SK-N-SH treated with all-trans-retinoic acid at 6 μM for 48 hours (cell line): ENCODE measurements at regions not wholly inside any gene's neighbourhood (a gene's known extent, or its start where the extent isn't known, plus 50 kb on each side); places are given as distances from the start of the nearest gene placed in this dataset.

ENCODE experiments used
- GLIS3 ChIP-seq: fragments of 250-450 bp; sonication (Bioruptor Pico); IDR thresholded peaks from 2 replicates; pipeline ENCODE4 v1.5.0; 2020; ENCODE audit warnings: mild to moderate bottlenecking, moderate library complexity
- OSR1 ChIP-seq: fragments of 250-450 bp; sonication (Bioruptor Pico); IDR thresholded peaks from 2 replicates; pipeline ENCODE4 v1.8.0; 2022; ENCODE audit warnings: moderate library complexity, mild to moderate bottlenecking, inconsistent platforms
- PPARA ChIP-seq: fragments of 250-450 bp; sonication (Bioruptor Pico); IDR thresholded peaks from 2 replicates; pipeline ENCODE4 v1.5.0; 2020; ENCODE audit warnings: mild to moderate bottlenecking, borderline replicate concordance
- RARB ChIP-seq: fragments of 250-450 bp; sonication (Bioruptor Pico); IDR thresholded peaks from 2 replicates; pipeline ENCODE4 v1.8.0; 2021; ENCODE audit warnings: mild to moderate bottlenecking, moderate library complexity
- TOX ChIP-seq: fragments of 250-450 bp; sonication (Bioruptor Pico); IDR thresholded peaks from 2 replicates; pipeline ENCODE4 v1.8.0; 2021; ENCODE audit warnings: mild to moderate bottlenecking, moderate library complexity, borderline replicate concordance
- ZC3H10 ChIP-seq: fragments of 250-450 bp; sonication (Bioruptor Pico); IDR thresholded peaks from 2 replicates; pipeline ENCODE4 v1.5.1; 2021; ENCODE audit warnings: mild to moderate bottlenecking, moderate library complexity
- ZFP3 ChIP-seq: fragments of 250-450 bp; sonication (Bioruptor Pico); IDR thresholded peaks from 2 replicates; pipeline ENCODE4 v1.5.0; 2020; ENCODE audit warnings: mild to moderate bottlenecking, moderate library complexity
- ZNF565 ChIP-seq: fragments of 450-650 bp; formaldehyde crosslinking; conservative IDR thresholded peaks from 2 replicates; pipeline ENCODE4 v1.5.0; 2020; ENCODE audit warnings: low read depth, mild to moderate bottlenecking, moderate library complexity
- TF ChIP-seq, protein P1 (sequence below): fragments of 250-450 bp; sonication (Bioruptor Pico); IDR thresholded peaks from 2 replicates; pipeline ENCODE4 v1.5.0; 2020; ENCODE audit warnings: mild to moderate bottlenecking, moderate library complexity
- TF ChIP-seq, protein P2 (sequence below): fragments of 250-450 bp; sonication (Bioruptor Pico); IDR thresholded peaks from 2 replicates; pipeline ENCODE4 v1.8.0; 2020; ENCODE audit warnings: mild to moderate bottlenecking, moderate library complexity, borderline replicate concordance
- TF ChIP-seq, protein P3 (sequence below): fragments of 250-450 bp; sonication (Bioruptor Pico); IDR thresholded peaks from 2 replicates; pipeline ENCODE4 v1.5.1; 2020; ENCODE audit warnings: low read depth, mild to moderate bottlenecking, moderate library complexity
- TF ChIP-seq, protein P4 (sequence below): fragments of 250-450 bp; sonication (Bioruptor Pico); IDR thresholded peaks from 2 replicates; pipeline ENCODE4 v1.8.0; 2021; ENCODE audit warnings: low read depth, mild to moderate bottlenecking, moderate library complexity, borderline replicate concordance
- TF ChIP-seq, protein P5 (sequence below): fragments of 250-450 bp; sonication (Bioruptor Pico); IDR thresholded peaks from 2 replicates; pipeline ENCODE4 v1.5.1; 2021; ENCODE audit warnings: mild to moderate bottlenecking, moderate library complexity

DNA sequence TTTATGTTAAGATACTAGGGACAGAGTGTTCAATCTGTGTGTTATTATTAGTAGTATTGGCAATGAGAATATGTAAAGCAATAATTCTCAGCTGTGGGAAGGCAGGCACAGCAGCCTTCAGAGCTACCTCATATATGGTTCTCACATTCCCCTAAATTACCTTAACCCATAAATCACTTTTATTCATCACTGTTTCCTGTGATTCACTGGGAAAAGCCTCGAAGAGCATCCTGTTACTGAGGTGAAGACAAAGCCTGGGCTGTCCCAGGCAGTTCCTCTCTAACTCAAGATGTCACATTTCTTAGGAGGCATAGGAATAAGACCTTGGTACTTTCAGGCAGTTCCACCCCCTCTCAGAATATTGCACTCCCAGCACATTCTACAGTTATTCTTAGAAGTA lies 965.7 kb downstream of the NCAM2 start:
- TF ChIP-seq, protein P1, sequence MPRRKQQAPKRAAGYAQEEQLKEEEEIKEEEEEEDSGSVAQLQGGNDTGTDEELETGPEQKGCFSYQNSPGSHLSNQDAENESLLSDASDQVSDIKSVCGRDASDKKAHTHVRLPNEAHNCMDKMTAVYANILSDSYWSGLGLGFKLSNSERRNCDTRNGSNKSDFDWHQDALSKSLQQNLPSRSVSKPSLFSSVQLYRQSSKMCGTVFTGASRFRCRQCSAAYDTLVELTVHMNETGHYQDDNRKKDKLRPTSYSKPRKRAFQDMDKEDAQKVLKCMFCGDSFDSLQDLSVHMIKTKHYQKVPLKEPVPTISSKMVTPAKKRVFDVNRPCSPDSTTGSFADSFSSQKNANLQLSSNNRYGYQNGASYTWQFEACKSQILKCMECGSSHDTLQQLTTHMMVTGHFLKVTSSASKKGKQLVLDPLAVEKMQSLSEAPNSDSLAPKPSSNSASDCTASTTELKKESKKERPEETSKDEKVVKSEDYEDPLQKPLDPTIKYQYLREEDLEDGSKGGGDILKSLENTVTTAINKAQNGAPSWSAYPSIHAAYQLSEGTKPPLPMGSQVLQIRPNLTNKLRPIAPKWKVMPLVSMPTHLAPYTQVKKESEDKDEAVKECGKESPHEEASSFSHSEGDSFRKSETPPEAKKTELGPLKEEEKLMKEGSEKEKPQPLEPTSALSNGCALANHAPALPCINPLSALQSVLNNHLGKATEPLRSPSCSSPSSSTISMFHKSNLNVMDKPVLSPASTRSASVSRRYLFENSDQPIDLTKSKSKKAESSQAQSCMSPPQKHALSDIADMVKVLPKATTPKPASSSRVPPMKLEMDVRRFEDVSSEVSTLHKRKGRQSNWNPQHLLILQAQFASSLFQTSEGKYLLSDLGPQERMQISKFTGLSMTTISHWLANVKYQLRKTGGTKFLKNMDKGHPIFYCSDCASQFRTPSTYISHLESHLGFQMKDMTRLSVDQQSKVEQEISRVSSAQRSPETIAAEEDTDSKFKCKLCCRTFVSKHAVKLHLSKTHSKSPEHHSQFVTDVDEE (CRISPR knock-in tag): no peak
- TF ChIP-seq RARB (no peak), OSR1 (CRISPR knock-in tag) (no peak), TOX (CRISPR knock-in tag) (no peak), ZC3H10 (CRISPR knock-in tag) (no peak), GLIS3 (CRISPR knock-in tag) (no peak), PPARA (CRISPR knock-in tag) (no peak), ZFP3 (CRISPR knock-in tag) (no peak), ZNF565 (CRISPR knock-in tag) (no peak)
- TF ChIP-seq, protein P2, sequence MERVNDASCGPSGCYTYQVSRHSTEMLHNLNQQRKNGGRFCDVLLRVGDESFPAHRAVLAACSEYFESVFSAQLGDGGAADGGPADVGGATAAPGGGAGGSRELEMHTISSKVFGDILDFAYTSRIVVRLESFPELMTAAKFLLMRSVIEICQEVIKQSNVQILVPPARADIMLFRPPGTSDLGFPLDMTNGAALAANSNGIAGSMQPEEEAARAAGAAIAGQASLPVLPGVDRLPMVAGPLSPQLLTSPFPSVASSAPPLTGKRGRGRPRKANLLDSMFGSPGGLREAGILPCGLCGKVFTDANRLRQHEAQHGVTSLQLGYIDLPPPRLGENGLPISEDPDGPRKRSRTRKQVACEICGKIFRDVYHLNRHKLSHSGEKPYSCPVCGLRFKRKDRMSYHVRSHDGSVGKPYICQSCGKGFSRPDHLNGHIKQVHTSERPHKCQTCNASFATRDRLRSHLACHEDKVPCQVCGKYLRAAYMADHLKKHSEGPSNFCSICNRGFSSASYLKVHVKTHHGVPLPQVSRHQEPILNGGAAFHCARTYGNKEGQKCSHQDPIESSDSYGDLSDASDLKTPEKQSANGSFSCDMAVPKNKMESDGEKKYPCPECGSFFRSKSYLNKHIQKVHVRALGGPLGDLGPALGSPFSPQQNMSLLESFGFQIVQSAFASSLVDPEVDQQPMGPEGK (CRISPR knock-in tag): no peak
- TF ChIP-seq, protein P3, sequence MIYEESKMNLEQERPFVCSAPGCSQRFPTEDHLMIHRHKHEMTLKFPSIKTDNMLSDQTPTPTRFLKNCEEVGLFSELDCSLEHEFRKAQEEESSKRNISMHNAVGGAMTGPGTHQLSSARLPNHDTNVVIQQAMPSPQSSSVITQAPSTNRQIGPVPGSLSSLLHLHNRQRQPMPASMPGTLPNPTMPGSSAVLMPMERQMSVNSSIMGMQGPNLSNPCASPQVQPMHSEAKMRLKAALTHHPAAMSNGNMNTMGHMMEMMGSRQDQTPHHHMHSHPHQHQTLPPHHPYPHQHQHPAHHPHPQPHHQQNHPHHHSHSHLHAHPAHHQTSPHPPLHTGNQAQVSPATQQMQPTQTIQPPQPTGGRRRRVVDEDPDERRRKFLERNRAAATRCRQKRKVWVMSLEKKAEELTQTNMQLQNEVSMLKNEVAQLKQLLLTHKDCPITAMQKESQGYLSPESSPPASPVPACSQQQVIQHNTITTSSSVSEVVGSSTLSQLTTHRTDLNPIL (CRISPR knock-in tag): no peak
- TF ChIP-seq, protein P4, sequence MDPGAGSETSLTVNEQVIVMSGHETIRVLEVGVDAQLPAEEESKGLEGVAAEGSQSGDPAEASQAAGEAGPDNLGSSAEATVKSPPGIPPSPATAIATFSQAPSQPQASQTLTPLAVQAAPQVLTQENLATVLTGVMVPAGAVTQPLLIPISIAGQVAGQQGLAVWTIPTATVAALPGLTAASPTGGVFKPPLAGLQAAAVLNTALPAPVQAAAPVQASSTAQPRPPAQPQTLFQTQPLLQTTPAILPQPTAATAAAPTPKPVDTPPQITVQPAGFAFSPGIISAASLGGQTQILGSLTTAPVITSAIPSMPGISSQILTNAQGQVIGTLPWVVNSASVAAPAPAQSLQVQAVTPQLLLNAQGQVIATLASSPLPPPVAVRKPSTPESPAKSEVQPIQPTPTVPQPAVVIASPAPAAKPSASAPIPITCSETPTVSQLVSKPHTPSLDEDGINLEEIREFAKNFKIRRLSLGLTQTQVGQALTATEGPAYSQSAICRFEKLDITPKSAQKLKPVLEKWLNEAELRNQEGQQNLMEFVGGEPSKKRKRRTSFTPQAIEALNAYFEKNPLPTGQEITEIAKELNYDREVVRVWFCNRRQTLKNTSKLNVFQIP (CRISPR knock-in tag): no peak
- TF ChIP-seq, protein P5, sequence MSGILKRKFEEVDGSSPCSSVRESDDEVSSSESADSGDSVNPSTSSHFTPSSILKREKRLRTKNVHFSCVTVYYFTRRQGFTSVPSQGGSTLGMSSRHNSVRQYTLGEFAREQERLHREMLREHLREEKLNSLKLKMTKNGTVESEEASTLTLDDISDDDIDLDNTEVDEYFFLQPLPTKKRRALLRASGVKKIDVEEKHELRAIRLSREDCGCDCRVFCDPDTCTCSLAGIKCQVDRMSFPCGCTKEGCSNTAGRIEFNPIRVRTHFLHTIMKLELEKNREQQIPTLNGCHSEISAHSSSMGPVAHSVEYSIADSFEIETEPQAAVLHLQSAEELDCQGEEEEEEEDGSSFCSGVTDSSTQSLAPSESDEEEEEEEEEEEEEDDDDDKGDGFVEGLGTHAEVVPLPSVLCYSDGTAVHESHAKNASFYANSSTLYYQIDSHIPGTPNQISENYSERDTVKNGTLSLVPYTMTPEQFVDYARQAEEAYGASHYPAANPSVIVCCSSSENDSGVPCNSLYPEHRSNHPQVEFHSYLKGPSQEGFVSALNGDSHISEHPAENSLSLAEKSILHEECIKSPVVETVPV: no peak
